ENCODE measurements at regions not wholly inside any gene's neighbourhood (a gene's known extent, or its start where the extent isn't known, plus 50 kb on each side); places are given as distances from the start of the nearest gene placed in this dataset.

GRCh38 chr10:22767859-22768258, 53.5 kb upstream of the PIP4K2A start:
- no peak for FAIRE-seq
- DNase-seq (ENCODE audit: insufficient read length, low spot score), result no peak
- TF ChIP-seq POLR2A (IDR thresholded peaks at IDR 0.05; ENCODE audit: low read depth, low read length), result no peak

DNA sequence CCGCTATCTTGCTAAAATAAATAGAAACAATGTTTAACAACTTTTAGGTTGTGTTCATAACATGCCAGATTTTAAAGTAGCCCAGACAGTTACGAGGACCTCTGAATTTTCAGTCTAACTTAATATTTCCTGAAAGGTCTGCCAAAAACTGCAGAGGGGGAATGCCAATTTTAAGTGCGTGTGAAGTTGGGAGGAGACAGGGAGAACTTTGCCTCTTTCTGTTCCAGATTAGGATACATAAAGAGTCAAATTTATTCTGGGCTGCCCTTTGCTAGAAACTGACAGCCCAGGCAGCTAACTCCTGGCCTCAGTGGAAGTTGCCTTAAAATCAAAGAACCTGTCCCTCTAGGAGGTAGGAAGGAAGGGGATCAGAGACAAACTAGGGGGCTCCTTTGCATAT, 52.3 kb upstream of the PIP4K2A start:
- no peak for DNase-seq (ENCODE audit: insufficient read length, low spot score)
- TF ChIP-seq POLR2A (IDR thresholded peaks at IDR 0.05; ENCODE audit: low read depth, low read length), result no peak
- no peak for FAIRE-seq

GRCh38 chr10:22765660-22766547, 51.5 kb upstream of the PIP4K2A start:
- TF ChIP-seq POLR2A (IDR thresholded peaks at IDR 0.05; ENCODE audit: low read depth, low read length), result no peak
- FAIRE-seq (no peak), DNase-seq (ENCODE audit: insufficient read length, low spot score) (no peak)

- FAIRE-seq (no peak), DNase-seq (ENCODE audit: insufficient read length, low spot score) (no peak)
- no peak for TF ChIP-seq POLR2A (IDR thresholded peaks at IDR 0.05; ENCODE audit: low read depth, low read length)
These were observed 50.3 kb upstream of the PIP4K2A start for GRCh38 chr10:22764639-22765038.

All from H54 (cell line).